ENCODE measurements at regions not wholly inside any gene's neighbourhood (a gene's known extent, or its start where the extent isn't known, plus 50 kb on each side); places are given as distances from the start of the nearest gene placed in this dataset.

- TF ChIP-seq BCL11A (IDR thresholded peaks at IDR 0.05; ENCODE audit: low read depth in 2 of 2, low read length in 2 of 2) (no peak), KDM5A (IDR thresholded peaks at IDR 0.05; ENCODE audit: low read length) (no peak), ZNF274 (IDR thresholded peaks at IDR 0.05; ENCODE audit: borderline replicate concordance, extremely low read depth, low read length) (no peak), CHD1 (IDR thresholded peaks at IDR 0.05; ENCODE audit: low read depth, low read length) (no peak), SUZ12 (IDR thresholded peaks at IDR 0.05; ENCODE audit: low read length) (no peak), CTBP2 (IDR thresholded peaks at IDR 0.05; ENCODE audit: borderline replicate concordance, insufficient read depth, insufficient read length, low read length) (no peak), EZH2 (IDR thresholded peaks at IDR 0.05; ENCODE audit: low read depth, low read length, severe bottlenecking) (no peak)
Observed at GRCh38 chr2:192735447-192735846, 540.7 kb upstream of the TMEFF2 start (continued).
